ENCODE measurements at regions not wholly inside any gene's neighbourhood (a gene's known extent, or its start where the extent isn't known, plus 50 kb on each side); places are given as distances from the start of the nearest gene placed in this dataset.
A peak's percentile ranks its signal among the peaks of the same experiment; 100 is the strongest.
"Not testable (repeated sequence)": the region's sequence is repeated elsewhere in the genome, so short reads cannot be mapped to it uniquely, and the experiment has no call there.

DNA sequence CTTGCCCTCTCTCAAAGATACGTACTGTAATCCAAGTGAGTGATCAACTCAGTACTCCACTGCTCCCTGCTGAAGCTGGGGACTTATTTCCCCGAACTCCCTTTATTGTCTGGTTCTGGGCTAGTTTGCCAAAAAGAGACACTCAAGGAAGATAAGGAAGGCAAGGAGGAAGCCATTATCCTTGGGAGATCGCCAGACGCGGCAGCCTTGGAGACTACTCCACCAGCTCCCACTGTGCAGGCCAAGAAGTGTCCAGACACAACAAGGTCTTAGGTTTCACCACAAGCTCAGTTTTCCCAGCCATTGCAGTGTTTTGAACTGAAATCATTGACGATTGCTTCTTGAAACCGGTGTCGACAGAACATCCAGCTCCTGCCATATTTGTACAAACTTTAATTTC lies 439.6 kb upstream of the UBE2E3 start:
- DNase-seq (ENCODE audit: low read depth): no peak

DNA sequence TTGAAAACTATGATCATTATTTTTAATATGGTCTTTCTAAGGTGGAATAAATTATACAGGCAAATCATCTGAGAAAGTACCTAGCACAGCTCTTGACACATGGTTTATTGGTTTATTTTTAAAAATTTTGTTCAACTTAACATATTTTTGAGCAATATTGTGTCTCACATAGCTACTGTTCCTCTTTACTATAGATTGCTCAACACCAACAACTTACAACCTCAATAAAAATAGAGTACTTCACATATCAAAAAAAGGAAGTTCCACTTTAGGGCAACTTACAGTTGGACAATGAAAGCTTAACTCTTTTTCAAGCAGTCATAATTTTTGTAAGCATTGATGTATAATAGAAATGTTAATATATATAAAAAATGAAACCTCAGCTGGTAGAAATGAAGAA lies 440.9 kb upstream of the UBE2E3 start:
- no peak for DNase-seq (ENCODE audit: low read depth)

DNA sequence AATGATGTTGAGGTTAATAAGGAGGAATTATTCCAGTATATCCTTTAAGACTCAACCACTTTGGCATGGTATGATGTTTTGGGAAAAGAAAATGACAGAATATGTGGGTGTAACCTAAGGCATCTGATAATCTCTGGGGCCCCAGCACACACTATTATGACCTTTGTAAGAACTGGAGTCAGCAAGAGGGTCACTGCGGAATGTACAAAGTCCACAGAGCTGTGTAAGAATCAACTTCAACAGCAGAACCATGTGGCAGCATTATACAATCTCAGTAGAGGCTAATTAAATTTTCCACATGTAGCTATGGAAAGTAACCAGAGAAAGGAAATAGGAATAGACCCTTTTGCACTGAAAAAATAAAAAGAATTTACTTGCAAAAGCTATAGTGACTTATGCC lies 445.1 kb upstream of the UBE2E3 start:
- no peak for DNase-seq (ENCODE audit: low read depth)

DNA sequence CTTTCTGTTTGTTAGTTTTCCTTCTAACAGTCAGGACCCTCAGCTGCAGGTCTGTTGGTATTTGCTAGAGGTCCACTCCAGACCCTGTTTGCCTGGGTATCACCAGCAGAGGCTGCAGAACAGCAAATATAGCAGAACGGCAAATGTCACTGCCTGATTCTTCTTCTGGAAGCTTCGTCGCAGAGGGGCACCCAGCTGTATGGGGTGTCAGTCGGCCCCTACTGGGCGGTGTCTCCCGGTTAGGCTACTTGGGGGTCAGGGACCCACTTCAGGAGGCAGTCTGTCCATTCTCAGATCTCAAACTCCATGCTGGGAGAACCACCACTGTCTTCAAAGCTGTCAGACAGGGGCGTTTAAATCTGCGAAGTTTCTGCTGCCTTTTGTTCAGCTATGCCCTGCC lies 448.6 kb upstream of the UBE2E3 start:
- not testable (repeated sequence) for DNase-seq (ENCODE audit: low read depth)

DNA sequence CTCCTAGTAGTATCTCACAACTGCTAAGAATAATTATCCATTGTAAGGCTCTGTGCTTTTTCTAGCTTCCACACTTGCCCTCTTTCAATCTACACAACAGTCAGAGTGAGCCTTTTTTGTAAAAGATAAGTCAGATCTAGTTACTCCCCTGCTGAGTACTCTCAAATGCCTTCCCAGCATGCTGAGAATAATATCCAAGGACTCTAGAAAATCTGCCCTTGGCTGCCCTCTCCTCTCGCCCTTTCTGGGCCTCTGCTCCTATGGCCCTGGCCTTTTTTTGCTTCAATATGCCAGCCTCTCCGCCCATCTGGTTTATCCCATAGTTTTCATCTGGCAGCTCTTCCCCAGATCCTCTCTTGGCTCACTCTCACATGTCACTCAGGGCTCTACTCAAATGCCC lies 455.9 kb upstream of the UBE2E3 start:
- DNase-seq (ENCODE audit: low read depth): peak; percentile 16

DNA sequence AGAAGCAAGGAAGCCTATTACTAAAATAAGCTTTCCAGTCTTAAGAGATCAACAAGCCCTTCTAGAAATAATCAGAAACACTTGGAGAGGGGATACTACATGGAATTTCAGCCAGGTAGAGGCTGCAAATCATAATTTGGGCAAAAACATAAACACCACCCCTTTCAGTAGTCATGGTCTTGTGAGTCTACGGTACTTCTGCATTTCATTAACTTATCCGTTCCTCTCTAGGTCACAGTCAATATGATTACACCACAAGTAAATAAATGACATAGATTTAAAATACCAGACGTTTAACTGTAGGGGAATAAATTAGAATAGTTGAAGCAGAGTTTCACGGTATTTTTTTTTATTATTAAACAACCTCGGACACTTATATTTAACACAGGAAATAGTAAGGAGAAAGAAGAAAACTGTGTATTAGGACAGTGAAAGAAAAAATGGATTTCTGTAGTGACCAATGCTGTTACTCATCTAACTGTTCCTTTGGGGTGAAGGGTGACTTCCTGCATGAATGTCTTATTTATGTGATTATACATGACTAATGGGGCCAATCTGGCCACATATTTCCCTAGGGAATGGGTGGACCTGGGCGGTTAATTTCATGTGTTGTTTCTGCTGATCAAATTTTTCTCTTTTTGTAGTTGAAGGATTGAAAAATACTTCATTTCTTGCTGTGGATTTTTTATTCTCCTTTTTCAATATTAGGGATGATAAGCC lies 456.6 kb upstream of the UBE2E3 start:
- DNase-seq (ENCODE audit: low read depth): peak; percentile 93

DNA sequence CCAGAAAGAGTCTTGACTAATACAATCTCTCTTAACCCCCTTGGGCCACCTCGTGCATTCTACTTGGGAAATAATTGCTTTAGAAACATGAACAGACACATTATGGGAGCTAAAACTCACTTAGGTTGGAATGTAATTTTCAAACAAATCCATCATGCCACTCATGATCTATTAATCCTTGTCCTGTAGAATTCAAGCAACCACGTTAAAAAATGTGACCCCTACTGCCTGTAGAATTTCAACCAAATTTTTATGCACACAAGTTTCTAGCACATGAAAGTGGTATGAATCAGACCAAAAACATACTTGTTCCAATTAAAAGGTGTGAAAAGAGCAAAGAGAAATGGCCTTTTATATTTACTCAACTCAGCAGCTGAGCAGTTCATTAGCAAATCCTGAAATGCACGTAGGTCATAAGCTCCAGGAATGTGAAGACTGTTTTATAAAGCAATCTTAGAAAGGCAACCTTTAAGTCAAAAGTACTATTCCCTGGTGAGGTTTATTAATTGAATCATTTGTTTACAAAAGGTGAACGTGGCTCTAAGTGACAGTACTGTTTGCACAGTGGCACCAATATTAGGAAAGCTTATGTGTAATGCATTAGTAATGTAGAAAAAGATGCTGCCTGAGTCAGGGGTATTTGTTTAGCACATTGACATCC lies 459.4 kb upstream of the UBE2E3 start:
- peak; percentile 69 for DNase-seq (ENCODE audit: low read depth)

DNA sequence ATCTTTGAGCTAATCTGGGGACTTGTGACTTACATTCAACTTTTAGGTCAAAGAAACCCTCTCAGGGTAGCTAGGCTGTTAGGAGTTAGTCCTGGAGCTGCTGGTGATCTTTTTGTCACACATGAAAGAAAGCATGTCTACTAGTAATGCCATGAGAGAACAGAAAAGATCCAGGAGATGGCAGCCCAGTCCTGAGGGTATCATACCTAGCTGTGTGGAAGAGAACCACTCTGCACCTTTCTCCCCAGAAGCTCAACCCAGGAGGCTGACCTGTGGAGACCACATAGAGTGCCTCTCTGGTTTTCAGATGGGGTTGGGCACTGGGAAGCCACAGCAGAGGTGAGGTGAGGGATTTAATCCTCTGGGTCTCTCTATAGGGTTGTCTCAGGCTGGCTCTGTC lies 460.2 kb upstream of the UBE2E3 start:
- DNase-seq (ENCODE audit: low read depth): peak; percentile 26

DNA sequence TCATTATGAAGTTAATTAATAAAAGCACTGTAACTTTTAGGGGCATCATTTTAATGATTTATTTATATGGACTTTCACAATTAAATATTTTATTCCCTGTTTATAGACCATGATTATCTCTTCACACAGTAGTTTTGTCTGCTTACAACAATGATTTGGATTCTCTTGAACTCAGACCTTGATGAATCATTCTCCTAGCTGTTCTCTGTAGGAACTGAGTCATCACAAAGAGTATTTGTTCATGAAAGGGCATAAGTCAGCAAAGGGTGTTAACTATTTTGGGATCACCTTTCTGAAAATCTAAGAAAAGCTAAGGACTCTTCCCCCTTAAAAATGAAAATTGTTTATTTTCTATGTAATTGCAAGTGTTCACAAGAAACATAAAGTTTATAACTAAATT lies 461.1 kb upstream of the UBE2E3 start:
- peak; percentile 52 for DNase-seq (ENCODE audit: low read depth)

DNA sequence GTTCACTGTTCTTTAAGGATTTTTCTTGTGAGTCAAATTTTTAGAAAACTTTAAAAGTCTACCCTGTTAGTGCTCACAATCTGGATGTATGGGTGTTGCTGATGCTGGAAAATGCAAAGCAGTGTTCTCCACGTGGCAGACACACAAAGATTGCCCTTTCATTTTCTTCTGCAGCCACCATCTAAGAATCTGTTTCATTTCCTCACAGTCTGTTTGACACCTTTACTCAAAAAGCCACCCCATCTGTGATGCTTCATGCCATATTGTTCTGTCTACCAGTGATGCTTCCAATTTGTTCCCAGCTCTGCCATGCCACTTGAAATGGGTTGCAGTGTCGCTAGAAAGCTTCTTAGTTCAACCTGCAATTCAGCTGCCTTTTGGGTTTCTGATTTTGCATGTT lies 464.2 kb upstream of the UBE2E3 start:
- no peak for DNase-seq (ENCODE audit: low read depth)

DNA sequence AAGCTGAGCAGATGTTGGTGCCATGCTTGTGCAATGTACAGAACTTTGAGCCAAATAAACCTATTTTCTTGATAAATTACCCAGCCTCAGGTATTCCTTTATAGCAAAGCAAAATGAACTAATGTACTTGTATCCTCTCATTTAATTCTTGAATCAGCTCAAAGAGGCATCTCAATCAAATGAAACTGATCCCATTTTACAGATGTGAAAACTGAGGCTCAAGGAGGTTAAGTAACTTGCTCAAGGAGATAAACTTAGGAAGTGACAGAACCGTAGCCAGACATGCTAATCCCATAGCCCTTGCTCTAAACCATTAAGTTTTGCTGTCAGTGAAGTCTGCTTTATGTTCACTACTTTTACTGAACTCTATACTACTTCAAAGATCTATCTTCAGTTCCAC lies 467.0 kb upstream of the UBE2E3 start:
- DNase-seq (ENCODE audit: low read depth): no peak

DNA sequence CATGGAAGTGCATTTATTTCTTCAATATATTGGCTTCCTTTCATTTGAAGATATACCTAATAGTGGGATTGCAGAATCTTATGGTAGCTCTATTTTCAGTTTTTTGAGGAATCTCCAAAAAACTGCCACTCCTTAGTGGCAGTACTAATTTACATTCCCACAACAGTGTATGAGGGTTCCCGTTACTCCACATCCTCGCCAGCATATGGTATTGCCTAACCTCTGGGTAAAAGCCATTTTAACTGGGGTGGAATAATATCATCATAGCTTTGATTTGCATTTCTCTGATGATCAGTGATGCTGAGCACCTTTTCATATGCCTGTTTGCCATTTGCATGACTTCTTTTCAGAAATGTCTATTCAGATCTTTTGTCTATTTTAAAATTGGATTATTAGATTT lies 471.9 kb upstream of the UBE2E3 start:
- DNase-seq (ENCODE audit: low read depth): no peak

DNA sequence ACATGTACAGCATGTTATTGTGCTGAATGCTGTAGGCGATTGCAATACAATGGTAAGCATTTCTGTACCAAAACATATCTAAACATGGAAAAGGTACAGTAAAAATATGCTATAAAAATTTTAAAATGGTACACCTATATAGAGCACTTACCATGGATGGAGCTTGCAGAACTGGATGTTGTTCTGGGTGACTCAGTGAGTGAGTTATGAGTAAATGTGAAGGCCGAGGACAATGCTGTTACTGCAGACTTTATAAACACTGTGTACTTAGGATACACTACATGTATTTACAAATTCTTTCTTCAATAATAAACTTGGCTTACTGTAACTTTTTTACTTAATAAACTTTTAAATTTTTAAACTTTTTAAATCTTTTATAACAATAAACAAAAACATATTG lies 473.4 kb upstream of the UBE2E3 start:
- no peak for DNase-seq (ENCODE audit: low read depth)

DNA sequence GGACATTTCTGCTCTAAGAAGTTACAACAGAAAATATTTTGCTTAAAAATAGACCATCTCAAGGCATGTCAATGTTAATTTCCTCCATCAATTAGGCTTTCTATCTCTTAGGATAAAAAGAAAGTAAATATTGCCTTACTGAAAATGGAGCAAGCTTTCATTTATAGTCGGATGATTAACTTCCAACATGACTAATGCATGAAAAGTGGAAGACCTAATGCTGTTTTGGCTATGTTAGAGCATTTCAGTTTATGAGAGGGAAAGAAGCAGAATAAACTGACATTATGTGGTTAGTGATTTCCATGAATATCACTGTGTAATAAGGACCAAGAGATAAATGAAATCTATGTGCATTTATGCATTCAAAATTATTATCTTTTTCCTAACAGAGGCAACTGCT lies 475.2 kb upstream of the UBE2E3 start:
- DNase-seq (ENCODE audit: low read depth): peak; percentile 56

DNA sequence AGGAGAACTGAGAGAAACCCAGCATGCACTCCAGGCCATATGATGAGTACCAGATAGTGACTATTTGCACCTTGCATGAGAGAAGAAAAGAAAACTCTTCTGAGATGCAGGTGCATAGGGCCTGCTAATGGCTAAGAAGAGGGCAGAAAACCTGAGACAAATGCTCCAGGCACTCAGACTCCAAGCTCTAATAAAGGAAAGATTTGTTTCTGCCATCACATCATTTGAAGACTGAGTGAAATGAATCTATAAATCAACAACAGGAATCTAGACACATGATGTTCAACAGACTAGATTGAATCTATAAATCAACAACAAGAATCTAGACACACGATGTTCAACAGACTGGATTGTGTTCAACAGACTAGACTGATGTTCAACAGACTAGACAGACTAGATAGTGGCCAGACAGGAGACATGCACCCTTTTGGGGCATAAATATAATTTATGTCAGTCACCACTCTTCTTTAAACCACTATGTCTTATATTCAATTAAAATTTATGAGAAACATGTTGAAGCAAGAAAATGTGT lies 482.7 kb upstream of the UBE2E3 start:
- no peak for DNase-seq (ENCODE audit: low read depth)

DNA sequence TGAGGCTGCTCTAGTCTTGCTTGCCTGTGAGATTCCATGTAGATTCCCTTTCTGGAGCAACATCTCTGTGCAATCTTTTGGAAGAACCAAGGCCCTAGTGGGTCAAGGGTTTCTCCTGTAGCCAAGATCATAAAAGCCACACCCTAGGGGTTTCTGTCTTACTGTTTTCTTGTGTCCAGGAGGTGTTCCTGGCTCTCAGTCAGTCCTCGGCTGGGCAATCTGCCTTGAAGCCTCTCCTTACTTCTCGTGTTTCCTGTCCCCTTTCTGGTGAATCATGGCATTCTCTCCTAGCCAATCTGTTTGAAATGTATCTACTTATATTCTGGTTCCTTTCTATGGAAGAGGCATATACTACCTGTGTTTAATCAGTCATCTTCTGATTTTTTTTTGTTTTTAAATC lies 484.8 kb upstream of the UBE2E3 start:
- peak; percentile 27 for DNase-seq (ENCODE audit: low read depth)

DNA sequence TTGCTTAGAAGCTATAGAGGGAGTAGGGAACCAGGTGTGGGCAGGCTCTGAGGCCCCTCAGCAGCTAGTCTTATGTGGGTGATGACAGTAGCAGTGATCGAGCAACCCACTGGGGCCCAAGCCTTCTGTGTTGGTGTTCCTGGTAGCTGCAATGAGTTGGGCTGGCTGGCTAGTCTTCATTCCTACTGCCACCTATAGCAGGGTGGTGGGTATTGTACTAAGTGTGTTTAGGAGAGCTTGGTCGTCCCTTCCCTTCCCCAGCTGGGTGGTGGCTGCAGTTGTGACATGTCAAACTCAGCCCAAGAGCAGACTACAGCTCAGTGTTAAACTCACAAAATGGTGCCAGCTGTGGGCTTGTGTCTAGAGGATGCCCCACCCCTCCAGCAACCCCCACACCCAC lies 486.1 kb upstream of the UBE2E3 start:
- DNase-seq (ENCODE audit: low read depth): no peak

DNA sequence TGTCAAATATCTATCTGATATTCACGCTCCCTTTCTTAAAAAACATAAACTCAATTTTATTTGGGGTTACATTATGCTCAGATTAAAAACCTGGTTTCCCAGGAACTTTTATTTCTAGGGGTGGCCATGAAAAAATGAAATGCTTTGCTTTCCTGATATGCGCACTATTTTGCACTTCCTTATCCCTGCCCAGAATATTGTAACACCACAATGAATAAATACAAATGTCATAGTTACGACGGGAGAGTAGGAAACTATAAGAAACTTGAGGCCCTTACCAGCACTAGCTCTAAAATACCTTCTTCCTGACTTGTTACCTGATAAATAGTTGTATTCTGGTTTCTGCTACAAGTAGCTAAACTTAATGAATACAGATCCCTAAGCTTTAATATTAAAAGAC lies 475.6 kb upstream of the CWC22 start:
- DNase-seq (ENCODE audit: low read depth): no peak

DNA sequence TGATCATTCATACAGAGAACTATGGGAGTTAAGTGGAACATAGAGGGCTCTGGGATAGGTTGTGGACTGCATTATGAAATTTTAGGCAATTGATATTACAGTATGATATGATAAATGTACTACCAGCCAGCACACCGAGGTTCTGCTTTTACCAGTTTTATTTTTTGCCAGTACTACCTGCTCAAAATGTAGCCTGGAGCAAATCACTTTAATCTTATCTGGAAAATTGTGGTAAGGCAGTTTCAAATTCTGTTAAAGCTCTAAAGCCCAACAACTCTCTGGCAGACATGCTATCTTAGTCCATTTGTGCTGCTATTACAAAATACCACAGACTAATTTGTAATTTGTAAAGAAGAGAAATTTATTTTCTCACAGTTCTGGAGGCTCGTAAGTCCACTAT lies 474.9 kb upstream of the CWC22 start:
- no peak for DNase-seq (ENCODE audit: low read depth)

DNA sequence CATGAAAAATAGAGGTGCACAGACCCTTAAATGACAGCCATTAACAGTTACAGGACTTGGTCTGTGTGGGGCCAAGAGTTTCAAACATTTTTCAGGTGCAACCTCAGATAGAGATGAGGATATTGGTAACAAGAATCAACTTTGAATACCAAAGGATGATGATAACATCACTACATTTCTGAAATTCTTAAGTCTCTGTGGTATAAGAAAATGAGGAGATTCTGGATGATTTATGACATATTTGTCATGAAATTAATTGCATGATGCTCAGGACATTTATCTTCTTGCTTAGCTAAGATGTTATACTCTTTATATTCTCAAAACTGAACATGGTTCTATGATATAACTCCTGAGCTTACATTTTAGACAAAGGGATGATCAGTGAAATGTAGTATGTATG lies 471.8 kb upstream of the CWC22 start:
- DNase-seq (ENCODE audit: low read depth): peak; percentile 43

DNA sequence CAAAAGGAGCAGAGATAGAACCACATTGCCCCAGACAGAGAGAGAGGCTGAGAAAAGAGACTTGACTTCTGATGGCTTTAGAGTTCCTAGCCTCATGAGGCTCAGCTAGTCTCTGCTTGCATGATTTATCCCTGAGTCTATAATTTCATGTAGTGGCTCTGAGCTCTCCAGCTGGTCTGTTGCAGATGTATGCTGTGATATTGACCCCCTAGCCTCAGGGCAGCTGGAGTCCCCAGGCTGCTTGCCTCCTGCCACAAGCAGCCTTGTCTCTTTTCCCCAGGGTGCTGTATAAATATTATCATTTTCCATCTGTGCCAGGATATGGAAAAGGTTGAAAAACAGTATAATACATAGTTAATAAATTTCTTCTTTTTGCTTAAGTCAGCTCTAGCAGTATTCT lies 467.6 kb upstream of the CWC22 start:
- no peak for DNase-seq (ENCODE audit: low read depth)

DNA sequence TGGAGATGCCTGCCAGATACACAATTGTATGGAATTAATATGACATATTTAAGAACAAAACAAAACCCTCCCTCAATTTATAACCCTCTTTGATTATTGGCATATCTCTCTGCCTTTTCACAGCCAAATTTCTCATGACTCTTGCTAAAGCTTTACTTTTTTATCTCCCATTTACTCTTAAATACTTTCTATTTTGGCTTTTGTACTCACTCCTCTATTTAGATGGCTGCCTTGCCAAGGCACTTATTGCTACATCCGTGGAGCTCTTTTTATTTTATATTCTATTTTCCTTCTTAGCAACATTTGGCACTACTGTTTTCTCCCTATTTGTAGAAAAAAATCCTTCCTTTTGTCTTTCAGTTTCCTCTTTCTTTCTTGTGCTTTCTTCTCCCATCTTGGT lies 466.4 kb upstream of the CWC22 start:
- no peak for DNase-seq (ENCODE audit: low read depth)

DNA sequence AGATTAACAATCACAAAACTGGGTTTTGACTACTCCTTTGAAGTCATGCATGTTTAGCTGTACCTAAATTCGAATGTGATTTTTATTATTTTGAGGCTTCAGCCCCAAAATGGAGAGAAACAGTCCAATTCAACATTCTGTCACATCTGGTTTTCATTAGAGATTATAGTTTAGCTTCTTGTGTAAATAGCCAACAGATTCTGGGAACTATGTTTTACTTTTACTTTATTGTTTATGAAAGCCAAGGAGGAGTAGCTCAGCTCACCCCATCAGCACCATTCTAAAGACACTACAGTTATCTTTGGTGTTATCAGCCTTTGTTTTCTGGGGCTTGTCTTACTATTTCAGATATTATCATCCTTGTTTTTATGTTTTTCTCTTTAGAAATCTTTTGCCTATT lies 465.0 kb upstream of the CWC22 start:
- peak; percentile 51 for DNase-seq (ENCODE audit: low read depth)

DNA sequence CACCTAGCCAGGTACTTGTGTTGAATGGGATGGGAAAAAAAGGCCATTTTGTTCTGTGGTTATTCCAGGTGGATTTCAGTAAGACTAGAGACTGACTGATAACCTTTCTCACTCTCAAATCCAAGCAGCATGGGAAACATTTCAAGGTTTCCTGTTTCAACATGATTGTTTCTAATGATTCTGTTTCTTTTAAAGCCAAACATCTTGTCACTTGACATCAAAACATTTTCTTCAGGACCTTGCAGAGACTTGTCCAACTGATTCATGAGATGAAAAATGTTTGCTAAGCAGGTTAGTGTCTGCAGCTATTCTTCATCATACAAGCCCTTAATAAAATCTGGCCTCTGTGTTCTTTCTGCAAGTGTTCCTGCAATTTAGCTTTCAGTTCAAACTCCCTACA lies 456.5 kb upstream of the CWC22 start:
- DNase-seq (ENCODE audit: low read depth): no peak
